Type B pancreatic cell (in vitro differentiated cells): ENCODE measurements at regions not wholly inside any gene's neighbourhood (a gene's known extent, or its start where the extent isn't known, plus 50 kb on each side); places are given as distances from the start of the nearest gene placed in this dataset.

Experiments used
- DNase-seq: peaks from one replicate; pipeline ENCODE4 v3.0.0; 2021; ENCODE audit warnings: mixed read lengths; ENCODE audit not compliant: unreplicated experiment; ENCODE audit errors: extremely low spot score
- H3K27ac Mint-ChIP-seq: 2 replicates; pipeline ENCODE4 v1.8.0; 2021; ENCODE audit warnings: mild to moderate bottlenecking, mixed read lengths
- H3K27me3 Mint-ChIP-seq: 2 replicates; pipeline ENCODE4 v1.8.0; 2021; ENCODE audit warnings: mixed read lengths
- H3K36me3 Mint-ChIP-seq: 2 replicates; pipeline ENCODE4 v1.8.0; 2021; ENCODE audit warnings: mixed read lengths
- H3K4me1 Mint-ChIP-seq: one replicate; pipeline ENCODE4 v1.8.0; 2021; ENCODE audit warnings: mixed read lengths; ENCODE audit not compliant: unreplicated experiment
- H3K4me3 Mint-ChIP-seq: 2 replicates; pipeline ENCODE4 v1.8.0; 2021; ENCODE audit warnings: mild to moderate bottlenecking, mixed read lengths
- H3K9me3 Mint-ChIP-seq: 2 replicates; pipeline ENCODE4 v1.8.0; 2021; ENCODE audit warnings: mixed read lengths
- CTCF ChIP-seq: fragments of 200-600 bp; sonication (generic); conservative IDR thresholded peaks from 2 replicates; pipeline ENCODE4 v1.5.0; 2021; ENCODE audit warnings: antibody characterized with exemption, mild to moderate bottlenecking

GRCh38 chr5:156095709-156096241 lies 231.2 kb upstream of the SGCD start:
- DNase-seq, result no peak
- Mint-ChIP-seq H3K9me3 (peaks cover 1% of the 10 kb centered on the region), H3K27ac (no peak overlapping the region), H3K4me1 (peaks cover 4% of the 10 kb centered on the region), H3K4me3 (no peak overlapping the region), H3K36me3 (no peaks in the 10 kb centered on the region), H3K27me3 (no peaks in the 10 kb centered on the region)
- no peak for TF ChIP-seq CTCF

GRCh38 chr5:156096259-156096658 lies 230.7 kb upstream of the SGCD start:
- Mint-ChIP-seq H3K9me3 (no peaks in the 10 kb centered on the region), H3K36me3 (no peaks in the 10 kb centered on the region), H3K27me3 (no peaks in the 10 kb centered on the region), H3K27ac (no peak overlapping the region), H3K4me3 (no peak overlapping the region), H3K4me1 (peaks cover 4% of the 10 kb centered on the region)
- DNase-seq, result no peak
- TF ChIP-seq CTCF, result no peak

DNA sequence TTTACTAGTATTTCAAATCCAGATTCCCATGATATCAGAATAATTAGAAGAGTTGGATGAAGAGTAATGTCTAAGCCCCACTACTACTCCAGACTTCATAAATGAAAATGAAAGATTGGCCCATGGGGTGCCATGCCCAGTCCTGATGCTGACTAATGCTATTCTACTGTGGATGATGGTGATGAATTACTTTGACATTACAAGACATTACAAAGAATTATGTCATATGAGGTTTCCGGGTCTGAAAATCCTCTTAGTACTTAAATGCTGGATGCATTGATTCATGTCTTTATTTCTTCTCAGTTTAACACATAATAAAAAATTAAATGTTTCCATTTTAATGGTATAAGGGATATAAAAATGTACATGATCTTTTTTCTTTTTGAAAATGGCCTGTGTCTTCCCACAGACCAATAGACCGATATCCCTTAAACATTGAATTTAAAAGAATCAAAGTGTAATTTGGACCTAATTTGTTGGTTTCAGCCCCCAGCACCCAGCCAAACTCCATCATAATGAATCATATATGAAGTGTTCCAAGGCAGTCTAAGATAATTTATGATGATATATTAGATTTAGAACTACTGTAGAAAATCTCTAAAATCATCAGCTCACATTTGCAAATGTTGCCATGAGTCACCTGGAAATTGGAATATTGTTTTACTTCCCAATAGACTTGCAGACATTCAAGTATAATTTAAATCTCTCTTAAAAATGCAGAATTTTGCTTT lies 223.6 kb upstream of the SGCD start:
- H3K4me3 Mint-ChIP-seq, result no peak overlapping the region

DNA sequence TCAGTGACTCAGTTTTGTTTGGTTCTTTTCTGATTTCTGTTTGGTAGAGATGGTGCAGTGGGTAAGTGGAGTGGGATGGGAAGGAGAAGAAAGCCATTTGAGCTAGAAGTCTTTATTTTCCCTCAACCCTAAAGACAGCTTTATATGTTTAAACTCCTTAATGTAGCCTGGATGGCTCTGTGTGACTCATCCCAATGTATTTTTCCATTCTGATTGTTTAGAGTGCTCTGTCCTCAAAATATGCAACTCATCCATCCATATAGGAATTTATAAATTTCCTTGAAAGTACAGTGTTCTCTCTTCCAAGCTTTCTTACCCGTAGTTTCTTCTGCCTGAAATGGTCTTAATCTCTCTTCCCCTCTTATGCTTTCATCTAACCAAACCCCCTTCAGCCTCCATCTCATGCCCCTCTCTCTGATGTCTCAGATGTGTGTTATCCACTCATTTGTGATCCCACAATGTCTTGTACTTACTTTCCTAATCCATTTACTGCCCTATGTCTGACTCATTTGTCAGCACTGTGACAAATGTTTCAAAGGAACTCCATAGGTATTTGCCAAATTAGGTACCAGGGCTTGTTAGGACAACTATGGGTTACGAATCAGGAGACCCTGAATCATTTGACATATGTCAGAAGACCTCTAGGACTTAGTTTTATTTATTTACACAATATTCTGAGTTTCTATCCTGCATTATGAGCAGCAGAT lies 217.5 kb upstream of the SGCD start:
- Mint-ChIP-seq H3K4me1 (no peaks in the 10 kb centered on the region), H3K9me3 (no peaks in the 10 kb centered on the region), H3K27ac (no peak overlapping the region), H3K27me3 (peaks cover 3% of the 10 kb centered on the region), H3K4me3 (no peak overlapping the region), H3K36me3 (no peaks in the 10 kb centered on the region)
- no peak for TF ChIP-seq CTCF
- DNase-seq, result no peak

More for the DNA sequence above, 223.6 kb upstream of the SGCD start:
- Mint-ChIP-seq H3K36me3 (no peaks in the 10 kb centered on the region), H3K4me1 (no peaks in the 10 kb centered on the region), H3K9me3 (no peaks in the 10 kb centered on the region), H3K27me3 (no peaks in the 10 kb centered on the region), H3K27ac (no peak overlapping the region)
- no peak for DNase-seq
- no peak for TF ChIP-seq CTCF

DNA sequence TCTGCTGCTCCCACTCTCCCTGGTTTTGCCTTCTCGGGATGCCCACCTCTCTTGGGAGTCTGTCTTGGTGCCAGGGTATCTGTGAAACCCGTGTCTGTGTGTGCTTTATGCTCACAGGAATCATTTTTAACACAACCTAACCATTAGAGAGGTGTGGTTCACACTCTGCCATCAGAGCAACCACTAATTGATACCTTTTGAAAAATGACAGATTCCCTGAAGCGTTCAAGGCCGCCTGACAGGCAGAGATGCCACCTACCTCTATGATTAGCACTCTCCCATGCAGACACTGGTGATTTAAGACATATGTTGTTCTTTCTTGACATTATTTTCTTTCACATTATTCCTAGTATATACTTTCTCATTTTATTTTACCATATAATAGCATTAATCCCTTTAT lies 207.3 kb upstream of the SGCD start:
- H3K27ac Mint-ChIP-seq, result no peak overlapping the region
- no peak for TF ChIP-seq CTCF
- no peaks in the 10 kb centered on the region for H3K4me1 Mint-ChIP-seq
- DNase-seq, result no peak
- H3K36me3 Mint-ChIP-seq, result no peaks in the 10 kb centered on the region
- no peaks in the 10 kb centered on the region for H3K9me3 Mint-ChIP-seq
- no peaks in the 10 kb centered on the region for H3K27me3 Mint-ChIP-seq
- H3K4me3 Mint-ChIP-seq, result no peak overlapping the region
